Left ventricle myocardium inferior (tissue), 1 donor: ENCODE measurements at regions not wholly inside any gene's neighbourhood (a gene's known extent, or its start where the extent isn't known, plus 50 kb on each side); places are given as distances from the start of the nearest gene placed in this dataset.
"Not testable (repeated sequence)": the region's sequence is repeated elsewhere in the genome, so short reads cannot be mapped to it uniquely, and the experiment has no call there.

Source experiments
- DNase-seq: peaks from one replicate; pipeline ENCODE4 v3.0.0-alpha.2; 2020
- H3K27ac ChIP-seq: fragments of 200-600 bp; replicated peaks from 2 replicates; pipeline ENCODE4 v1.8.0; 2021
- H3K27me3 ChIP-seq: fragments of 200-600 bp; 2 replicates; pipeline ENCODE4 v1.8.0; 2021; ENCODE audit warnings: low read depth
- H3K36me3 ChIP-seq: fragments of 200-600 bp; 2 replicates; pipeline ENCODE4 v1.8.0; 2021
- H3K4me1 ChIP-seq: fragments of 200-600 bp; 2 replicates; pipeline ENCODE4 v1.8.0; 2021
- H3K4me3 ChIP-seq: fragments of 200-600 bp; 2 replicates; pipeline ENCODE4 v1.8.0; 2021; ENCODE audit warnings: mild to moderate bottlenecking, moderate library complexity
- H3K9me3 ChIP-seq: fragments of 200-600 bp; replicated peaks from 2 replicates; pipeline ENCODE4 v1.8.0; 2021
- intact Hi-C: fragments of 100-400 bp; cut with micrococcal nuclease; formaldehyde crosslinking; loops from one replicate; pipeline ENCODE4 v1.11.0; 2022
- TF ChIP-seq, protein P1 (sequence below): fragments of 200-600 bp; IDR thresholded peaks from 2 replicates; pipeline ENCODE4 v1.8.0; 2021; ENCODE audit warnings: antibody characterized with exemption, mild to moderate bottlenecking, borderline replicate concordance
- donor health status: DM: no; HTN: yes; CAD: no; lungs with severe emphysema.

DNA sequence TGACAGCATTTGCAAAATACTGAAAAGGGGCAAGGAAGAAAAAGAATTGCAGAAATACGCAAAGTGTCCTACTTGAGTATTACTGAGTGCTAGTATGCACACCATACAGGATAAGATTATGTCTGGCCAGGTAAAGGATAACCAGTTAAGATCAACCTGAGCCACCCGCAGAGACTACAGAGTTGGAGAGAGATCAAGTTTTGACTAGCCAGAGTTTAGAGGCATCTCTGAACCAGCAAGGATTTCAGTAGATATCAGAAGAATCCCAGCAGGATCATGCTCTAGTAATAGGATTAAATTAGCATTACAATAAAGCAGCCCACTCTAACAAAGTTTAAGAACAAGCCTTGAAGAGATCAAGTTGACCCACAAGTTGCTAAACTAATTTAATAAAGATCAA is 232.7 kb upstream of the HSFY2 start:
- TF ChIP-seq, protein P1, sequence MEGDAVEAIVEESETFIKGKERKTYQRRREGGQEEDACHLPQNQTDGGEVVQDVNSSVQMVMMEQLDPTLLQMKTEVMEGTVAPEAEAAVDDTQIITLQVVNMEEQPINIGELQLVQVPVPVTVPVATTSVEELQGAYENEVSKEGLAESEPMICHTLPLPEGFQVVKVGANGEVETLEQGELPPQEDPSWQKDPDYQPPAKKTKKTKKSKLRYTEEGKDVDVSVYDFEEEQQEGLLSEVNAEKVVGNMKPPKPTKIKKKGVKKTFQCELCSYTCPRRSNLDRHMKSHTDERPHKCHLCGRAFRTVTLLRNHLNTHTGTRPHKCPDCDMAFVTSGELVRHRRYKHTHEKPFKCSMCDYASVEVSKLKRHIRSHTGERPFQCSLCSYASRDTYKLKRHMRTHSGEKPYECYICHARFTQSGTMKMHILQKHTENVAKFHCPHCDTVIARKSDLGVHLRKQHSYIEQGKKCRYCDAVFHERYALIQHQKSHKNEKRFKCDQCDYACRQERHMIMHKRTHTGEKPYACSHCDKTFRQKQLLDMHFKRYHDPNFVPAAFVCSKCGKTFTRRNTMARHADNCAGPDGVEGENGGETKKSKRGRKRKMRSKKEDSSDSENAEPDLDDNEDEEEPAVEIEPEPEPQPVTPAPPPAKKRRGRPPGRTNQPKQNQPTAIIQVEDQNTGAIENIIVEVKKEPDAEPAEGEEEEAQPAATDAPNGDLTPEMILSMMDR: no peak
- intact Hi-C loops: no loop called here
- H3K4me3 ChIP-seq: no peak overlapping the region
- no peak overlapping the region for H3K27ac ChIP-seq
- no peaks in the 10 kb centered on the region for H3K36me3 ChIP-seq
- no peak for DNase-seq
- no peaks in the 10 kb centered on the region for H3K27me3 ChIP-seq
- H3K9me3 ChIP-seq: no peaks in the 10 kb centered on the region
- peaks cover 2% of the 10 kb centered on the region for H3K4me1 ChIP-seq

DNA sequence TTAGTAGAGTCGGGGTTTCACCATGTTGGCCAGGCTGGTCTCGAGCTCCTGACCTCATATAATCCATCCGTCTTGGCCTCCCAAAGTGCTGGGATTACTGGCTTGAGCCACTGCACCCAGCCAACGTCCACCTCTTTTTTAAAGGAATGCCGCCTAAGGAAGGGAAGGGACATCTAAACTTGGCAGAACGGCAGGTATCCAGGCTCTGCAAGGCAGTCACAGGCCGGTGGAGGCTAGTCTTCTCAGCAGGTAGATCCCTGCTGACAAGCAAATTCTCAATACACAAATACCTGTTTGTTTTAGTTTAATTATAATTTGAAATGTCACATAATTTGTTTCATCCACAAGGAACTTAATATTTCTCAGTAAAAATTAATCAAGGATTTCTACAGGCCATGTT is 232.0 kb upstream of the HSFY2 start:
- intact Hi-C loops: no loop called here
- H3K9me3 ChIP-seq: no peaks in the 10 kb centered on the region

DNA sequence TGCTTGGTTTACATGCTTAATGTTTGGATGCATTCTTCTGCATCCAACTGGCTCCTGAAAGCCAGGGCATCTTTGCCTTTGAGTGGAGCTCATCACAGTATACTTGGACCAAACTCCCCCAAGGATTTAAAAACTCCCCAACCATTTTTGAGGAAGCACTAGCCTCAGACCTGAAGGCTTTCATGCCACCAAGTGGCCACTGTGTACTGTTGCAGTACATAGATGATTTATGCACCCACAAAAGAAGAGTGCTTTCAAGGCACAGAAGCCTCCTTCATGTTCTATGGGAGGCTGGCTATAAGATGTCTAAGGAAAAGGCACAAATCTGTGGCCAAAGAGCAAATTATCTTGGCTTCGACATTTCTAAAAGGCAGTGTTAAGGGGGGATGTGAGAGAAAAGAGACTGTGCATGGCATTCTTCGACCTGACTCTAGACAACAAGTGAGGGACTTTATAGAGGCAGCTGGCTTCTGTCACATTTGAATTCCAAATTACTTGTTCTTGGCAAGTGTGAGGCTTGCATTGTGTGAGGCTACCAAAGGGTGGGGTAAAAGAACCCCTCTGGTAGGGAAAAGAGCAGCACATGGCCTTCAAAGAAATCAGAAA is 224.2 kb upstream of the HSFY2 start:
- intact Hi-C loops: no loop called here

More for the DNA sequence above, 232.0 kb upstream of the HSFY2 start:
- TF ChIP-seq, protein P1: no peak
- H3K36me3 ChIP-seq: no peaks in the 10 kb centered on the region
- no peak overlapping the region for H3K27ac ChIP-seq
- no peaks in the 10 kb centered on the region for H3K4me1 ChIP-seq
- no peak for DNase-seq
- no peak overlapping the region for H3K4me3 ChIP-seq
- no peaks in the 10 kb centered on the region for H3K27me3 ChIP-seq

DNA sequence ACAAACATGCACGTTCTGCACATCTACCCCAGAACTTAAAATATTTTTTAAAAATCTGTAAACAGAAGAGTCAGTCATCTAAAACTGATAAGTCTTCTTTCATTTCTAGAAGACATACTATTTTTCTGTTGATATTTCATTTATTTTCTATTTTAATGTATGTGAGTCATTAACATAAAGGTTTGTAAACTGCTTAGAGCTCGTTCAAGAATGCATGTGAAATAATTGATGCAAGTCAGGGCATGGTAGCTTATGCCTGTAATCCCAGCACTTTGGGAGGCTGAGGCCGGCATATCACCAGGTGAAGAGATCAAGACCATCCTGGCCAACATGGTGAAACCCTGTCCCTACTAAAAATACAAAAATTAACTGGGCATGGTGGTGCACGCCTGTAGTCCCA is 219.9 kb upstream of the HSFY2 start:
- no peaks in the 10 kb centered on the region for H3K27me3 ChIP-seq
- H3K4me3 ChIP-seq: no peak overlapping the region
- H3K36me3 ChIP-seq: no peaks in the 10 kb centered on the region
- no peaks in the 10 kb centered on the region for H3K9me3 ChIP-seq
- TF ChIP-seq, protein P1: no peak
- H3K27ac ChIP-seq: no peak overlapping the region
- no peak for DNase-seq
- H3K4me1 ChIP-seq: peaks cover 4% of the 10 kb centered on the region
- intact Hi-C loops: no loop called here

More for the DNA sequence above, 224.2 kb upstream of the HSFY2 start:
- Histone ChIP-seq H3K27ac (no peak overlapping the region), H3K27me3 (no peaks in the 10 kb centered on the region), H3K4me3 (no peak overlapping the region), H3K4me1 (peaks cover 4% of the 10 kb centered on the region), H3K9me3 (no peaks in the 10 kb centered on the region), H3K36me3 (no peaks in the 10 kb centered on the region)
- TF ChIP-seq, protein P1: peak; percentile 28
- no peak for DNase-seq

DNA sequence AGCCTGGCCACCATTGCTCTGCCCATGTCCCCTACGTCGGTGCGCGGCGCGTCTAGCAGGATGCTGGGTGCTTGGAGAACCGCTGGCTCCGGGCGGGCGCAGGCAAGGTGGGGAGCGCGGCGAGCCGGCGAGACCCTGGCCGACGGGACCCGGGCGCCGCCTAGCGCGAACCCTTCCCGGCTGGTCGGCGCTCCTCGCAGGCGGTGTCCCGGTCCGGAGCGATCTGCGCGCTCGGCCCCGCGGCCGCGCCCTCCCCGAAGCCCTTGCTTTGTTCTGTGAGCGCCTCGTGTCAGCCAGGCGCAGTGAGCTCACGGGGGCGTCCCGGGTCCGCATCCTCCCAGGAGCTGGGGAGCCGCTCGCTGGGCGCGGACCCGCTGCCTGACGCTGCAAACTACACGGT is 219.1 kb upstream of the HSFY2 start:
- DNase-seq, intact Hi-C loops, H3K36me3 ChIP-seq, H3K9me3 ChIP-seq, H3K4me1 ChIP-seq, H3K27me3 ChIP-seq, H3K27ac ChIP-seq: not testable (repeated sequence)
- peak overlapping the region; percentile 25 for H3K4me3 ChIP-seq

DNA sequence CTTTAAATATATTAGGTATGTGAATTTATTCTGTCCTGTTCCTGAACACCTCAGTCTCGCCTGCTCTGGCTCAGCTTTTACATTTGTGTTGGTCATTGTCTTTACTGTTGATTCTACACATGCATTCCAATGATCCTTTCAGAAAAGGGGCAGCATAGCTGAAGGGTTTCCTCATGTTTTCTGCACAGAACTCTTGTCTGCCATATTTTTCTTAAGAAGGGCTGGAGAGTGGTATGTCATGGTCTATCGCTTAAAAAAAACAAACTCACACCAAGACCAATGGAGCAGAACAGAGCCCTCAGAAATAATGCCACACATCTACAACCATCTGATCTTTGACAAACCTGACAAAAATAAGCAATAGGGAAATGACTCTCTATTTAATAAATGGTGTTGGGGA is 215.8 kb upstream of the HSFY2 start:
- H3K36me3 ChIP-seq: no peaks in the 10 kb centered on the region
- no peaks in the 10 kb centered on the region for H3K27me3 ChIP-seq
- DNase-seq: no peak
- no peak overlapping the region for H3K27ac ChIP-seq
- intact Hi-C loops: no loop called here
- TF ChIP-seq, protein P1: no peak
- H3K9me3 ChIP-seq: no peaks in the 10 kb centered on the region
- no peaks in the 10 kb centered on the region for H3K4me1 ChIP-seq
- H3K4me3 ChIP-seq: no peak overlapping the region
